ENCODE measurements at regions not wholly inside any gene's neighbourhood (a gene's known extent, or its start where the extent isn't known, plus 50 kb on each side); places are given as distances from the start of the nearest gene placed in this dataset.

- Histone ChIP-seq H3K27ac (ENCODE audit: low read depth, low read length, poor library complexity, severe bottlenecking) (no peak overlapping the region), H3K36me3 (ENCODE audit: insufficient read depth, low read length, poor library complexity, severe bottlenecking) (no peaks in the 10 kb centered on the region), H3K27me3 (replicated peaks; ENCODE audit: insufficient read depth, low read depth, low read length, poor library complexity) (no peaks in the 10 kb centered on the region), H3K4me3 (ENCODE audit: low read depth, low read length, poor library complexity, severe bottlenecking) (no peak overlapping the region), H3K9me3 (ENCODE audit: low read depth, low read length, poor library complexity, severe bottlenecking) (no peaks in the 10 kb centered on the region), H3K4me1 (ENCODE audit: insufficient read depth, low read length, poor library complexity, severe bottlenecking) (no peaks in the 10 kb centered on the region)
- intact Hi-C loops (cut with micrococcal nuclease; ENCODE audit: unreplicated experiment): no loop called here
- peak; percentile 6 for DNase-seq (ENCODE audit: low spot score)
- TF ChIP-seq CTCF (conservative IDR thresholded peaks at IDR 0.05; ENCODE audit: low read depth, low read length) (no peak; the same call in 1 of the 2 replicates), EZH2 (IDR thresholded peaks at IDR 0.05; ENCODE audit: borderline replicate concordance, low read depth, low read length, poor library complexity, severe bottlenecking) (no peak)
- ChIA-PET CTCF (no interaction called here), POLR2A (ENCODE audit: low non-redundant PET) (no interaction called here)
- no TSS peak for BruUV-seq (replicated peaks)
Measured at GRCh38 chr2:118431165-118431517, 342.9 kb downstream of the INSIG2 start.

DNA sequence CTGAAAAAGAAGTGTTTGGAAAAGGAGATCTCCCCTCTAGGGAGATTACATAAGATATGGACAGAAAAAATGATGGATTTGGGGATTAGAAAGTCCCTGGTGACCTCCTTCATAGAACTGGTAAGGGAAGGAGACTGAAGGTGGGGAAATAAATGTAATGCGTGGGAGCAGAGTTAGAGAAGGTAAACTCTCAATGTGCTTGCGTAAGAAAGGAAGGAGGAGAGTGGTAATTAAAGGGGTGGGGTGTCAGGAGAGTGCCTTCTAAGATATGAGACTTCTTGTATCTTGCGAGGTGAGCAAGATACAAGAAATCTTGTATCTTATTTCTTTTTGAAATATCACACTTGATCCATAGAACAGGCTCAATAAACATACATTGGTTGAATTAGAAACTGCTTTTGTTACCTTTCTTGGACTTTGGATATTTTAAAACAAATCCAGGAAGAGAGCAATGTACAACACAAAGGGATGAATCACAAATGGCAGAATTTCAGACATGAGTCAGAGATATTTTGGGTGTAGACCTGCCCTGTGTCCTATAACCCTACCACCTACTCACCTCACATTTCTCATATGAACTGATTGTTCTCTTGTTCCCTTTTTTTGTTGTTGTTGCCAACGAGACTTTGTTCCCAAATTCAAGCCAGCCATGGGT is 342.4 kb downstream of the INSIG2 start:
- TF ChIP-seq EZH2 (IDR thresholded peaks at IDR 0.05; ENCODE audit: borderline replicate concordance, low read depth, low read length, poor library complexity, severe bottlenecking): no peak
- no peak for TF ChIP-seq CTCF (conservative IDR thresholded peaks at IDR 0.05; ENCODE audit: low read depth, low read length)
- BruUV-seq (replicated peaks): no TSS peak
- CTCF ChIA-PET: no interaction called here

GRCh38 chr2:118425191-118425590 is 336.9 kb downstream of the INSIG2 start:
- BruUV-seq (replicated peaks): no TSS peak
- CTCF ChIA-PET: no interaction called here
- H3K36me3 ChIP-seq (ENCODE audit: insufficient read depth, low read length, poor library complexity, severe bottlenecking): no peaks in the 10 kb centered on the region

More for the DNA sequence above, 342.4 kb downstream of the INSIG2 start:
- POLR2A ChIA-PET (ENCODE audit: low non-redundant PET): no interaction called here
- no peaks in the 10 kb centered on the region for H3K27me3 ChIP-seq (replicated peaks; ENCODE audit: insufficient read depth, low read depth, low read length, poor library complexity)
- intact Hi-C loops (cut with micrococcal nuclease; ENCODE audit: unreplicated experiment): no loop called here
- DNase-seq (ENCODE audit: low spot score): no peak
- H3K4me1 ChIP-seq (ENCODE audit: insufficient read depth, low read length, poor library complexity, severe bottlenecking): no peaks in the 10 kb centered on the region
- no peak overlapping the region for H3K27ac ChIP-seq (ENCODE audit: low read depth, low read length, poor library complexity, severe bottlenecking)
- H3K9me3 ChIP-seq (ENCODE audit: low read depth, low read length, poor library complexity, severe bottlenecking): no peaks in the 10 kb centered on the region
- no peaks in the 10 kb centered on the region for H3K36me3 ChIP-seq (ENCODE audit: insufficient read depth, low read length, poor library complexity, severe bottlenecking)
- no peak overlapping the region for H3K4me3 ChIP-seq (ENCODE audit: low read depth, low read length, poor library complexity, severe bottlenecking)

More at GRCh38 chr2:118425191-118425590, 336.9 kb downstream of the INSIG2 start:
- no peak overlapping the region for H3K4me3 ChIP-seq (ENCODE audit: low read depth, low read length, poor library complexity, severe bottlenecking)
- no peaks in the 10 kb centered on the region for H3K4me1 ChIP-seq (ENCODE audit: insufficient read depth, low read length, poor library complexity, severe bottlenecking)
- no peaks in the 10 kb centered on the region for H3K27me3 ChIP-seq (replicated peaks; ENCODE audit: insufficient read depth, low read depth, low read length, poor library complexity)
- no peak for DNase-seq (ENCODE audit: low spot score)
- TF ChIP-seq CTCF (conservative IDR thresholded peaks at IDR 0.05; ENCODE audit: low read depth, low read length) (no peak), EZH2 (IDR thresholded peaks at IDR 0.05; ENCODE audit: borderline replicate concordance, low read depth, low read length, poor library complexity, severe bottlenecking) (no peak)
- intact Hi-C loops (cut with micrococcal nuclease; ENCODE audit: unreplicated experiment): no loop called here
- no peaks in the 10 kb centered on the region for H3K9me3 ChIP-seq (ENCODE audit: low read depth, low read length, poor library complexity, severe bottlenecking)
- H3K27ac ChIP-seq (ENCODE audit: low read depth, low read length, poor library complexity, severe bottlenecking): no peak overlapping the region
- POLR2A ChIA-PET (ENCODE audit: low non-redundant PET): no interaction called here

Measured in A673 (cell line).